CD4-positive, CD25-positive, alpha-beta regulatory T cell (primary cell): ENCODE measurements at regions not wholly inside any gene's neighbourhood (a gene's known extent, or its start where the extent isn't known, plus 50 kb on each side); places are given as distances from the start of the nearest gene placed in this dataset.
"Not testable (repeated sequence)": the region's sequence is repeated elsewhere in the genome, so short reads cannot be mapped to it uniquely, and the experiment has no call there.

Source experiments
- ATAC-seq, 2 donors: fragments of 150-1000 bp; cut with Tn5 transposase; one replicate each; pipeline ENCODE4 v1.10.0; 2021; ENCODE audit warnings: low read depth in 2 of 2, moderate number of reproducible peaks in 2 of 2, moderate library complexity in 1 of 2
- DNase-seq, 3 donors: peaks; one replicate each; pipeline versions ENCODE4 v3.0.0 to v3.0.0-alpha.2; 2012 to 2022; ENCODE audit warnings: mixed read lengths in 1 of 3
- H3K27ac ChIP-seq: one replicate; pipeline ENCODE4 v1.7.0; 2013; ENCODE audit warnings: mild to moderate bottlenecking, low read length; ENCODE audit not compliant: insufficient read depth, poor library complexity, severe bottlenecking
- H3K27me3 ChIP-seq: one replicate; pipeline ENCODE4 v1.7.0; 2013; ENCODE audit warnings: low read length; ENCODE audit not compliant: control insufficient read depth, insufficient read depth
- H3K36me3 ChIP-seq: one replicate; pipeline ENCODE4 v1.7.0; 2013; ENCODE audit warnings: mild to moderate bottlenecking, low read length, moderate library complexity; ENCODE audit not compliant: control insufficient read depth, insufficient read depth
- H3K4me1 ChIP-seq: 2 replicates; pipeline ENCODE4 v1.7.0; 2013; ENCODE audit warnings: mild to moderate bottlenecking, low read length; ENCODE audit not compliant: insufficient read depth, control insufficient read depth, poor library complexity, severe bottlenecking
- H3K4me3 ChIP-seq: one replicate; pipeline ENCODE4 v1.7.0; 2013; ENCODE audit warnings: low read depth, mild to moderate bottlenecking, low read length, moderate library complexity
- H3K9me3 ChIP-seq, 2 experiments: 1 replicate in 1 of 2; 2 replicates in 1 of 2; pipeline ENCODE4 v1.7.0; 2013; ENCODE audit warnings: low read length in 2 of 2, mild to moderate bottlenecking in 1 of 2, moderate library complexity in 1 of 2; ENCODE audit not compliant: control insufficient read depth in 2 of 2
- H3K27ac Mint-ChIP-seq, 3 donors: one replicate each; pipeline ENCODE4 v1.8.0; 2020 to 2022; ENCODE audit warnings: mild to moderate bottlenecking in 3 of 3, mixed read lengths in 3 of 3, moderate library complexity in 2 of 3
- H3K27me3 Mint-ChIP-seq: one replicate; pipeline ENCODE4 v1.8.0; 2022; ENCODE audit warnings: mild to moderate bottlenecking, mixed read lengths
- H3K36me3 Mint-ChIP-seq: one replicate; pipeline ENCODE4 v1.8.0; 2020; ENCODE audit warnings: mixed read lengths
- H3K4me1 Mint-ChIP-seq, 4 donors: one replicate each; pipeline ENCODE4 v1.8.0; 2020 to 2022; ENCODE audit warnings: mixed read lengths in 4 of 4, mild to moderate bottlenecking in 1 of 4
- H3K4me3 Mint-ChIP-seq, 4 donors: one replicate each; pipeline ENCODE4 v1.8.0; 2020 to 2022; ENCODE audit warnings: mild to moderate bottlenecking in 4 of 4, mixed read lengths in 4 of 4, moderate library complexity in 3 of 4
- H3K9me3 Mint-ChIP-seq, 7 donors: one replicate each; pipeline ENCODE4 v1.8.0; 2020 to 2022; ENCODE audit warnings: mixed read lengths in 7 of 7, mild to moderate bottlenecking in 3 of 7, moderate library complexity in 2 of 7

DNA sequence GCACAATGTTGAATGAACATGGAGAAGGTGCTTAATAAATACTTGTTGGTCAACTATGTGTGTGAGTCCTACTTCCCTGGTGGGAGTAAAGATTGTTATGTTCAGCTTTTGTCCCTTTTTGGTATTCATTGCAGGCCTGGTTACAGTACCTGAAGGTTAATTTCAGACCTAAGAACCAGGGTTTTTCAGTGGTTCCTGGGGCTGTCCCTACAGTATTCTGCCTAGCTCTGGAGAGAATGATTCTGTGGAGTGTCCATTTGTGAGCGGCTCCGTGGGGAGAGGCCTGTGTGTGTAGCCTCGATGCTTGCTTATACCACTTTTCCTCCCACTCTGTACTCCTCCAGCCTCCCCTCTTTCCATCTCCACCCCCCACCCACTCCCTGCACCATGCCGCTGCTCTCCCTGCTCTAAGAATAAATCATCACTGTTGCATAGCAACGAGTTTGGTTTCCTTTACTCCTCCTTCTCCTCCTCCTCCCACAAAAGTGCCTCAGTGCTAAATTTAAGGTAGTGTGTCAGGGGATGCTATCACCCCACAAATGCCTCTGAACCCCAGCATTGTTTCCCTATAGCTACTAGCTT, 150.6 kb upstream of the ROPN1 start:
- Histone ChIP-seq H3K9me3 (no peaks in the 10 kb centered on the region), H3K27ac (no peak overlapping the region), H3K4me3 (no peak overlapping the region), H3K36me3 (no peaks in the 10 kb centered on the region), H3K4me1 (no peaks in the 10 kb centered on the region), H3K27me3 (no peaks in the 10 kb centered on the region)
- ATAC-seq = no peak
- H3K36me3 Mint-ChIP-seq = no peaks in the 10 kb centered on the region
- H3K4me3 Mint-ChIP-seq = no peak overlapping the region
- H3K27me3 Mint-ChIP-seq = no peaks in the 10 kb centered on the region
- H3K9me3 Mint-ChIP-seq = no peaks in the 10 kb centered on the region
- DNase-seq = no peak
- H3K27ac Mint-ChIP-seq = no peak overlapping the region
- no peaks in the 10 kb centered on the region for H3K4me1 Mint-ChIP-seq

DNA sequence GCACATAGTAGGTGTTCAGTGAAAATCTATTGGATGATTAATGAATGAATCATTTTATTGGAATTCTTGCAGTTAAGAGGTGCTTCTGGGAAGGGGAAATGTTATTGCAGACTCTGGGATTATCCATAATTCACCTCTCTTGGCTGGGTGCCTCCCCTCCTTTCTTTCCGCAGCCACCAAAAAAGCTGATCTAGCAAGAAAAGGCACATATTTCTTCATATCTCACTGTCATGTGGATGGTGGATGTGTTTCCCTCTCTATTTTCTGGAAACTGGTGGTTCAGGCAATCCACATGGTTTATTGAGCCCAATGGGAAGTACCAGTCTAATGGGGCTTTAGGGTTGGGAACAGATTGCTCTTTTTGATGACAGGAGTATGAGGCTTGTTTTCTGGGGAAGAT, 151.1 kb upstream of the ROPN1 start:
- ATAC-seq (no peak), DNase-seq (no peak)
- Histone ChIP-seq H3K9me3 (no peaks in the 10 kb centered on the region), H3K4me3 (no peak overlapping the region), H3K27me3 (no peaks in the 10 kb centered on the region), H3K27ac (no peak overlapping the region), H3K4me1 (no peaks in the 10 kb centered on the region), H3K36me3 (no peaks in the 10 kb centered on the region)
- no peaks in the 10 kb centered on the region for H3K27me3 Mint-ChIP-seq
- no peak overlapping the region for H3K4me3 Mint-ChIP-seq
- no peak overlapping the region for H3K27ac Mint-ChIP-seq
- no peaks in the 10 kb centered on the region for H3K9me3 Mint-ChIP-seq
- no peaks in the 10 kb centered on the region for H3K36me3 Mint-ChIP-seq
- no peaks in the 10 kb centered on the region for H3K4me1 Mint-ChIP-seq

DNA sequence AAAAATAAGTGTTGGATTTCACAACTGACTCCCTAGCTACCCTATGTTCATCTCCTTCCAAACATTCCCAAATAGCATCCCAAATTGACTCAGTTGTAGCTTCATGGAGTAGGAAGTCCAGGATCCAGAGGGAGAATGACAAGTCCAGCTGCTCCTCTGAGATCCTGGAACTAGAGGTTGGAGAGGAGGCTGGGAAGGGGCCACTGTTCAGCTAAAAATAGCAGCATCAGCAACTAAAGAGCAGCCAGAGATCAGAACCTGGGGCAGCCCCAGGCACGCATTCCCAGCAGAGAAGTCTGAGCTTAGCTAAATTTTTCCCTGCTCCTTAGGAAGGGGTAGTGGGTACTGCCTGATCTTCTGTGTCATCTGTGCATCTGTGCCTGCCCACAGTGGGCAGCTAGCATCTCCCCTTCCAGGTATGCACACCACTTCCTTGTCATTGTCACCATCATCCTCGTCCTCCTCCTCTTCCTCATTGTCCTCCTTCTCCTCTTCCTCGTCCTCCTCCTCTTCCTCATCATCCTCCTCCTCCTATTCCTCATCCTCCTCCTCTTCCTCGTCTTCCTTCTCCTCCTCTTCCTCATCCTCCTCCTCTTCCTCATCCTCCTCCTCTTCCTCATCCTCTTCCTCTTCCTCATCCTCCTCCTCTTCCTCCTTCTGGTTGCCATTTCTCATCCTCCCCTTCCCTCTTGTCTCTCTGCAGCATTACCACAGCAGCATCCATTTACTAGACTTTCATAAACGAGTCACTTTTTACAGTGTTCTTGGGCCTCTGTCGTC, 152.3 kb upstream of the ROPN1 start:
- no peaks in the 10 kb centered on the region for H3K4me1 Mint-ChIP-seq
- no peak overlapping the region for H3K4me3 Mint-ChIP-seq
- no peaks in the 10 kb centered on the region for H3K4me1 ChIP-seq
- no peaks in the 10 kb centered on the region for H3K9me3 Mint-ChIP-seq
- no peaks in the 10 kb centered on the region for H3K27me3 Mint-ChIP-seq
- H3K9me3 ChIP-seq = no peaks in the 10 kb centered on the region
- no peak overlapping the region for H3K27ac Mint-ChIP-seq
- no peaks in the 10 kb centered on the region for H3K36me3 ChIP-seq
- no peak overlapping the region for H3K4me3 ChIP-seq
- H3K27me3 ChIP-seq = no peaks in the 10 kb centered on the region
- H3K36me3 Mint-ChIP-seq = no peaks in the 10 kb centered on the region
- DNase-seq = no peak
- H3K27ac ChIP-seq = no peak overlapping the region
- no peak for ATAC-seq

DNA sequence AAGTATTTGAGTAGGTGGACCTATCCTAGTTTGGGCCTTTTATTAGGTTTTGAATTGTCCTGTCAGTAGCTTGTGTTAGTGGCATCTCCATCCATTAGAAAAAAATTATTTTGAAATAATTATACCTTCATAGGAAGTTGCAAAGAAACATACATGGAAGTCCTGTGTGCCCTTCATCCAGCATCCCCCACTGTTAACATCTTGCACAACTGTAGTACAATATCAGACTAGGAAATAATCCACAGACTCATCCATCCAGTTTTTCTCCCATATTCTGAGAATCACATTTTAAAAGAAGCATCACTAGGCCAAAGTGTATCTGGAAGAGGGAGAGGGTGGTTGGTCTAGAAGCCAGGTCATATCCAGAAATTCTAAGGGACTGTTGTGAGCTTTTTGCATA, 155.5 kb upstream of the ROPN1 start:
- Mint-ChIP-seq H3K9me3 (no peaks in the 10 kb centered on the region), H3K27me3 (peaks cover 5% of the 10 kb centered on the region), H3K27ac (no peak overlapping the region), H3K4me3 (no peak overlapping the region), H3K36me3 (no peaks in the 10 kb centered on the region), H3K4me1 (no peaks in the 10 kb centered on the region)
- Histone ChIP-seq H3K27ac (no peak overlapping the region), H3K4me1 (no peaks in the 10 kb centered on the region), H3K4me3 (no peak overlapping the region), H3K36me3 (no peaks in the 10 kb centered on the region), H3K27me3 (no peaks in the 10 kb centered on the region), H3K9me3 (no peaks in the 10 kb centered on the region)
- ATAC-seq (no peak), DNase-seq (no peak)

DNA sequence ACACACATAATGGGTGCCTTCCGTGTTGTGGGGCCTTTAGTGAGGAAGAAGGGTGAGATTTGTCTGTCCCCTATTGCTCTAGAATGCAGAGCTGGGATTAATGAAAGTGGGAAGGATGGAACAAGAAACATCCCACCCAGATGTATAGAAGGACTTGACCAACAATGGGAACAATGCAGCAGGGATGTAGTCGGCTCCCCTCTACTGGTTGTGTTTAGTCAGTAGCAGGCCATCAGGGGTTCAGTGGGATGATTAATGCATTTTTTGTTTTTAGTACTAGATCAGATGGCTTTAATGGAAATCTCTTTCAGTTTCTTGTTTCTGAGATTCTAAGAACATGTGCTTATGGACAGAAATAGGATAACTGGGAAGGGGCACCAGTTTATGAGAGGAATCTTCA, 156.0 kb upstream of the ROPN1 start:
- Histone ChIP-seq H3K36me3 (no peaks in the 10 kb centered on the region), H3K27ac (no peak overlapping the region), H3K9me3 (no peaks in the 10 kb centered on the region), H3K4me3 (no peak overlapping the region), H3K4me1 (no peaks in the 10 kb centered on the region), H3K27me3 (no peaks in the 10 kb centered on the region)
- Mint-ChIP-seq H3K36me3 (no peaks in the 10 kb centered on the region), H3K27ac (no peak overlapping the region), H3K4me3 (no peak overlapping the region), H3K27me3 (peaks cover 5% of the 10 kb centered on the region), H3K9me3 (no peaks in the 10 kb centered on the region), H3K4me1 (no peaks in the 10 kb centered on the region)
- no peak for ATAC-seq
- DNase-seq = no peak

DNA sequence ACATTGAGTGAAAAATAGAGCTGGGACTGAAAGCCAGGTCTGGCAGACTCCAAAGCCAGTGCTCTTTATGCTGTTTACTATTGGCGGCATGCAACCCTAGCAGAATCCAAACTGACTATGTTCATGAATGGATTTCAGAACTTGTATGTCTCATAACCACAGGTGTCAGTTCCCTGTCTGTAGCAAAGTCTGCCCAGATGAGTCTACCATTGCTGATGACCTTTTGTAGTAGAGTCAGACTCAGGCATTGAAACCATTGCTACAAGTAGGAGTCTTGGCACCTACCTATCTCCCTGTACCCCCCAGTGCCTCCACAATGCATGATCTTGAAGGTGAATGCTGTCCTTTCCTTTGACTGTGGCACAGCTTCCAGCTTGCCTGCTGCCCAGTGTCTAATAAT, 157.2 kb upstream of the ROPN1 start:
- H3K27ac ChIP-seq = no peak overlapping the region
- H3K9me3 ChIP-seq = no peaks in the 10 kb centered on the region
- Mint-ChIP-seq H3K4me3 (no peak overlapping the region), H3K4me1 (no peaks in the 10 kb centered on the region), H3K36me3 (no peaks in the 10 kb centered on the region), H3K27me3 (peaks cover 5% of the 10 kb centered on the region), H3K27ac (no peak overlapping the region), H3K9me3 (no peaks in the 10 kb centered on the region)
- H3K4me1 ChIP-seq = no peaks in the 10 kb centered on the region
- no peaks in the 10 kb centered on the region for H3K36me3 ChIP-seq
- H3K4me3 ChIP-seq = no peak overlapping the region
- ATAC-seq = no peak
- no peaks in the 10 kb centered on the region for H3K27me3 ChIP-seq
- no peak for DNase-seq

DNA sequence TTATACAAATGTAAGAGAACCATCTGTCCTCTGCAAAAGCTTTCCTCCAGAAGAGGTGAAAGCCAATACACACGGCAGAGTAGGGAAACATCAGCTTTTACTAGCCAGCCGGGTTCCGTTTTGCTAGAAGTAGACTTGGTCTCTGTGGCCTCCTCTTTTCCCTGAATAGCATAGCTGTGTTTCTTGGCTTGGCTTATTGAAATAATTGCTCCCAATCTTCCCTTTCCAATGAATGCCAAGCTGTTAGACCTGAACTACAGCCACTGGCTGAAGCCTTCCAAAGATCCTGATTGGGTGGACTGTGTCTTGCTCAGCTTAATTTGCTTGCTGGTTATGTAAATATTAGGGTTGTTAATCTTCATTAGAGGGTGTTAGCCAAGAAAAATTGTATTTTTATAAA, 157.8 kb upstream of the ROPN1 start:
- no peak overlapping the region for H3K27ac Mint-ChIP-seq
- DNase-seq = no peak
- H3K27me3 Mint-ChIP-seq = peaks cover 5% of the 10 kb centered on the region
- Histone ChIP-seq H3K4me1 (no peaks in the 10 kb centered on the region), H3K4me3 (no peak overlapping the region), H3K36me3 (no peaks in the 10 kb centered on the region), H3K9me3 (no peaks in the 10 kb centered on the region), H3K27me3 (no peaks in the 10 kb centered on the region), H3K27ac (no peak overlapping the region)
- no peaks in the 10 kb centered on the region for H3K4me1 Mint-ChIP-seq
- H3K36me3 Mint-ChIP-seq = no peaks in the 10 kb centered on the region
- no peak overlapping the region for H3K4me3 Mint-ChIP-seq
- ATAC-seq = no peak
- H3K9me3 Mint-ChIP-seq = no peaks in the 10 kb centered on the region

DNA sequence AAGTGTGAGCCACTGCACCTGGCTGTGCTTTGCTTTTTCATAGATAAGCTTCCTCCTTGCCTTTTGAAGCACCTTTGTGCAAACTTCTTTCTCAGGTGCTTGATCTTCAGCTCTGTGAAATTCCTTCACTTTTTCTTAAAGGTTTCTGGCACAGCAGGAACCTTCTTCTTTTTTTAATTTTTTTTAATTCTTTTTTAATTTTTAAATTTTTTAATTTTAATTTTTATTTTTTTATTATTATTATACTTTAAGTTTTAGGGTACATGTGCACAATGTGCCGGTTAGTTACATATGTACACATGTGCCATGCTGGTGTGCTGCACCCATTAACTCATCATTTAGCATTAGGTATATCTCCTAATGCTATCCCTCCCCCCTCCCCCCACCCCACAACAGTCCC, 161.0 kb upstream of the ROPN1 start:
- not testable (repeated sequence) for H3K4me1 ChIP-seq, H3K4me3 ChIP-seq, H3K36me3 Mint-ChIP-seq, H3K36me3 ChIP-seq, H3K4me3 Mint-ChIP-seq, ATAC-seq, H3K27ac ChIP-seq, H3K4me1 Mint-ChIP-seq, H3K27me3 ChIP-seq, H3K27ac Mint-ChIP-seq, H3K9me3 Mint-ChIP-seq, DNase-seq, H3K9me3 ChIP-seq
- H3K27me3 Mint-ChIP-seq = peaks cover 13% of the 10 kb centered on the region
